ENCODE measurements at regions not wholly inside any gene's neighbourhood (a gene's known extent, or its start where the extent isn't known, plus 50 kb on each side); places are given as distances from the start of the nearest gene placed in this dataset.
"Not testable (repeated sequence)": the region's sequence is repeated elsewhere in the genome, so short reads cannot be mapped to it uniquely, and the experiment has no call there.

DNA sequence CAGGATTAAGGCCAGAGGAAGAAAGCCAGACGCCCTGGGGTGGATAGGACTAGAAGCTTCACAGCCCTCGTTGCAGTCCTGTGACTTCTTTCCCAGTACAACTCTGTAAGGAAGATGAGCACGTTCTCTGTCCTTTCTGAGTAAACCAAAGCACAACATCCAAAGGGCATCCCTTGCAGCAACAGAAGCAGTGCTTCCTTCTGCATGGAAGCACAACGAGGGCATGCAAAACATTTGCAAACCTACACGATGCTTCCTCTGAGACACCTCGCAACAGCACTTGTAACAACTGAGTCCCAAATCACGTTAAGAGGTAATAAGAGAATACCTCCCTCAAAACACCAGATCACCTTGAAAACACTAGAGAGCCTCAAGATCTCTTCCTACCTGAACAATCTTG, 335.7 kb upstream of the RASGEF1B start:
- DNase-seq, result no peak

DNA sequence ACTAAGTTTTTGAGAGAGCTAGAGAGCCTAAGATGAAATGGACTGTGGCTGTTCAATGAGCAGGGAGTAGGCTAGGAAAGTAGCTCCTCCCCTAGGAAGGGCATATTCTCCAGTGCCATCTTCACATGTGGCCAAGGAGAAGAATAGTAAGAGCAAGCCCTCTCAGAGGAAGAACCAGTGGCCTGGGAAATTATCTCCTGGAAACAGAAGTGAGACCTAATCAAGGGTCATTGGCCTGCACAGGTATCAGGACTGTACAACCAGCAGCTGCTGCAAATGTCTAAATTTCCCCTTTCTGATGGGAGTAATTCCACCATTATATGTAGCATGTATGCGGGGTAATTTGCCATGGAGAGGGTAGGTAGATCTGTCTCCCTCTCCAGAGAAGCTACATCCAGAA, 334.8 kb upstream of the RASGEF1B start:
- no peak for DNase-seq

GRCh38 chr4:81804849-81805248, 333.1 kb upstream of the RASGEF1B start:
- DNase-seq, result no peak

DNA sequence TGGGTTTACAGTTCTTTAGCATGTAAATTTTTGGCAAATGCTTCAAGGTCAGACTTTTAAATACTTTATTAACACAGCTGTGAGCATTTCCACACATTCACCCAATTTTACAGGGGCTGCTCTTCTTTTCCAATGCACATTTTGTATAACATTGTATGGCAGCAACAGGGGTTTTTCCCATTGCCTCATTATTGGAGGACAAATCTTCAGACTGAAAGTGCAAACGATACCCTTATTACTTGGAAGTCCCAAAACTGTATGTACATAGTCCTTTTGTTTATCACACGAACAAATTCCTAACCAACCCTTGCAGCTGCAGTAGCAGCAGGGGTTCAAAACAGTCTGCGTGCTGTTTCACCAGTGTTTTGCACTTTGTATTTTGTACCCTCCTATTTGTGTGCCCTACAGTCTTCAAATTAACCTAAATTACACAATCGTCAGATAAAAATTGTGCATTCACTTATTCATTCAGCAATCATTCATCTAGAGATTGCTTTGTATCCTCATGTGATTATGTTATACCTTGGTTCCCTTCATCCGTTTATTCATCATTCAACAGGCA, 330.7 kb upstream of the RASGEF1B start:
- no peak for DNase-seq

- DNase-seq, result no peak
These were observed 327.7 kb upstream of the RASGEF1B start for GRCh38 chr4:81799371-81799770.

- no peak for DNase-seq
These were observed 325.3 kb upstream of the RASGEF1B start for GRCh38 chr4:81796790-81797528.

GRCh38 chr4:81792521-81792920, 320.8 kb upstream of the RASGEF1B start:
- DNase-seq, result no peak

DNA sequence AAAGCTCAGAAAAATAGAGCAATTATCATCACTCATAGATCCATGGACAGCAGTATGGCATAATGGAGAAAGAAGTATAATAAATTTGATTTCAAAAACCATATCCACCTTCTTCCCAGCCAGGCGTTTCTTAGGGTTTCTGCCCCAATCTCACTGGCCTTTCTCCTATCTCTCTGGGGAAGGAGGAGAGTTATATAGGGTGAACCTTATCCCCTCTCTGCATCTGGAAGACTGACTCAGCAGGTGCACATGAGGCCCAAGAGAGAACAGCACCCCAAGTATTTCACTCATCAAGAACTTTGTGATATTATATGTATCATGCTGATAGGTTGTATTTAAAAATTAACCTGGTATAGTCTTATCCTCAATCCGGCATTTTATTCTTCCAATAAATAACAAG, 318.8 kb upstream of the RASGEF1B start:
- no peak for DNase-seq

DNA sequence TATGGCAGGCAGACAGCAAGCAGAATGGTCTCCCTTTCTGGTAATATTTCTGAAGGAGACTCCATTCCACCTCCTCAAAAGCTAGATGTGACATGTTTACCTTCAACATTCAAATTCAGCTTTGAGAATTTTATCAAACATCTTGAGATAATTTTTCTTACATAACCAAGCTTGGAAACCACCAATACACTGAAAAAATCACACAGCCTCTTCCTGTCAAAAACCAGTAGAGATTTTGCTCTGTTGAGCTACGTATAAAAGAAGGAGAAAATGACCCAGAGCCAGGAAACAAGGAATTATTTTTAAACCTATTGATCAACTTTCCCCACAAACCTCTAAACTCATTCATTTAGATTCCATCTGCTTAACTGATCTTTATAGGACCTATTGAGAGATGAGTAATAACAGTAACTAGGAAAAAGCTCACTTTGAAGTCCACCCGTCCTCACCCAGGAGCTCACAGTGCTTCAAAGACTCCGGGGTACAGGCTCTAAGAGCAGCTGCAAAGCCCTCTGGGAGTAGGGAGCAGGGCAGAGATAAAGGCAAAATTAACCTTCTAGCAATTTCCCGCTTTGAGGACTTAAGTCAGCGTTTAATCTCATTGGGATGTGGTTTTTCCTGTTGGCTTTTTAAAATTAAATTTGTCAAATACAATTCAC, 318.2 kb upstream of the RASGEF1B start:
- DNase-seq, result no peak

GRCh38 chr4:81789158-81789557, 317.5 kb upstream of the RASGEF1B start:
- no peak for DNase-seq

- DNase-seq, result no peak
These were observed 315.1 kb upstream of the RASGEF1B start for GRCh38 chr4:81786766-81787165.

- peak; percentile 46 for DNase-seq
These were observed 314.5 kb upstream of the RASGEF1B start for GRCh38 chr4:81786063-81786763.

- no peak for DNase-seq
These were observed 313.6 kb upstream of the RASGEF1B start for GRCh38 chr4:81785338-81785737.

DNA sequence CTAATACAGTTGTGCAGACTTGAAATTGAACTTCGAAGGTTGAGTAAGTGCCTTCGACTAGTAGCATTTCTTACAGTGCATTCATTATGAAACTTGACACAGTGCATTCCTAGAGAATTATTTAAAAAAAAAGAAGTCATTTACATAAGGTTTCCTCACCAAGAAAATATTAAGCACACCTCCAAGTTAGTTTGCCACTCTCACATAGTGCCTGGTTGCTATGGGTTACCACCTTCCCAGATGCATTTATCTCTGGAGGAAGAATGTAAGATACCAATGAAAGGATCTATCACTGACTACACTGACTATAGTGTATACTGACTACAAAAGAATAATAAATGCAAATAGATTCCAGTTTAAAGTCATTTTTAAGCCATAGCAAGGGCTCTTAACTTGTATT, 311.9 kb upstream of the RASGEF1B start:
- no peak for DNase-seq

DNA sequence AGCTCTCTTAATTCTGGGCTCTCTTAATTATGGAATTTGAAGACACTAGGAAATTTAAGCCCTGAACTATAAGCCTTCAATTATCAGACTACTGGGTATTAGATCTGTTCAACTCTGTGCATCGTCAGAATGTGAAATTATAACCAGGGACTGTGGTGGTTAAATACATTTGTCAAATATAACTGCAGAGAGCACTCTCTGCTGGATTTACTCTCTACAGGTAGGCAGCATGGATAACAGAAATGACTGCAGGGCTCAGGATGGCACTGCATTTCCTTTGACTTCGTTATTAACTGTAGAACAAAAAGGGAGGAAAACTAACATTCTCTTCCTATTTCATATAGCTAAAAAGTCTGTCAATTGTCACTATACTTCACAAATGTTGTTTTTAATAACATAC, 310.1 kb upstream of the RASGEF1B start:
- DNase-seq, result no peak

DNA sequence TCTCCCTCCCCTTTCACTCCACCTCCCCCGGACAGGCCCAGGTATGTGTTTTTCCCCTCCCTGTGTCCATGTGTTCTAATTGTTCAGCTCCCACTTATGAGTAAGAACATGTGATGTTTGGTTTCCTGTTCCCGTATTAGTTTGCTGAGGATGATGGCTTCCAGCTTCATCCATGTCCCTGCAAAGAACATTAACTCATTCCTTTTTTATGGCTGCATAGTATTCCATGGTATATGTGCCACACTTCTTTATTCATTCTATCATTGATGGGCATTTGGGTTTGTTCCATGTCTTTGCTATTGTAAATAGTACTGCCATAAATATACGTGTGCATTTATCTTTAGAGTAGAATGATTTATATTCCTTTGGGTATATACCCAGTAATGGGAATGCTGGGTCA, 306.0 kb upstream of the RASGEF1B start:
- not testable (repeated sequence) for DNase-seq

DNA sequence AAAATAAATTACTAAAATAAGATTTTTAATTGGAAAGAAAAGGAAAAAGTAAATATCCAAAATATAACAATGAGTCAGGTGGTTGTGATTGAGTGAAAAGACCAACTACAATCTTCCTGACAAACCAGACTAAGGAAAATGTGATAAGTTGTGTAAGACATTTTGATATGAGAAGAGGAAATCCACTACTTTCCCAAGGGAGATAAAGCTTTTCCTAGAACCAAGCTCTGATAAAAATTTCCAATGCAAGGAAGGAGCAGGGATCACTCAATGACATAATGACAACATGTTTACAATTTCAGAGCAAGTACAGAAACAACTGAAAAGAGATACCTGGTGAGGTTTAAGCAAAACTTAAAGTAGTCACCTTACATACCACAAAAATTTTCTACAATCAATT, 305.1 kb upstream of the RASGEF1B start:
- no peak for DNase-seq

DNA sequence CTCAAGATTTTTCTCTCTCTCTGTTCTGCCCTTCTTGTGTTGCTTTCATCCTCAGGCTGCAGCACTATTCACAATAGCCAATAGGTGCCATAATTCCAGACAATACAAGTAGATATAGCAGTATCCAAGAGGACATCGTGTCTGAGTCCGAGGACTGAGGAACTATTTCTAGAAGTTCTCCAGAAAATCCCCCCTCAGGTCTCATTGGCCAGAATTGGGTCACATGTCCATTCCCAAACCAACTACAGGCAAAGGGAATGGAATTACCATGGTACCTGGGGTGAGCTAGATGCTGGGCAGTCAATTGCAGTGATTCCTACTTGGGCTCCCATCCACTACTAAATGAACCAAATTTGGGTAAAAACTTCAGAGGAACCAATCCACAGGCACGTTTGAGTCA, 301.9 kb upstream of the RASGEF1B start:
- DNase-seq, result no peak

DNA sequence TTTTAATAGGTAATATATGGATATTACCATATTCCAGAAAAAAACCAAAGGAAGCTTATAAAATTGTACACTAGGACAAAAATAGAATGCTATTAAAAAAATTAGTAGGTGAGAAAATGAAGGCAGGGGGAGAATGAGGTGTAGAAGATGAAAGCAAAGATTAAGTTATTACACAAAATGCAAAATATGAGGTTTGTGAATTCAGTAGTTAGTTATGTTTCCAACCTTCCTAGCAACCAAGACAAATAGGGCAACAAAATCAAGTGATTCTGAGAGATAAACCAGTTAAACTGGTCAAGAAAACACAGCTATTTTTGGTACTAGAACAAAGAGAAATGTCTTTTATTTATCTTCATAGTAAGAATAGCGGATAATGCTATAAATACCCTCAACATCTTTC, 300.0 kb upstream of the RASGEF1B start:
- no peak for DNase-seq

DNA sequence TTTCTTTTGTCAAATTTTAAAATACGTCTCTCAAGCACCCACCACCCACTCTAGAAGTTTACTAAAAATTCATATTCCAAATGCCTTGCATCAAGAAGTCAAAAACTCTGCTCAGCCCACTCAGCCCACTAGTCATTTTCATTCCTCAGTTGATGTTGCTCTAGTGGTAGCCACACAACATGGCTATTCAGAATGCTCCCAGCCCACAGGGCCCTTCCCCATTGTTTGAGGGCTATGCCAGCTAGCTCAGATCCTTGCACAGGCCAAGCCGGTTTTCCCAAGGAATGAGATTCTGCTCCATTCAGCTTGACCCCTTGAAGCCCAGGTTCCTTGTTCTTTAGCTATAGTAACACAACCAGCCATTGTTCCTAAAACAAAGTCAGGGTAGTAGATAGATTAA, 297.5 kb upstream of the RASGEF1B start:
- DNase-seq, result no peak

GRCh38 chr4:81758574-81759264, 287.0 kb upstream of the RASGEF1B start:
- no peak for DNase-seq

DNA sequence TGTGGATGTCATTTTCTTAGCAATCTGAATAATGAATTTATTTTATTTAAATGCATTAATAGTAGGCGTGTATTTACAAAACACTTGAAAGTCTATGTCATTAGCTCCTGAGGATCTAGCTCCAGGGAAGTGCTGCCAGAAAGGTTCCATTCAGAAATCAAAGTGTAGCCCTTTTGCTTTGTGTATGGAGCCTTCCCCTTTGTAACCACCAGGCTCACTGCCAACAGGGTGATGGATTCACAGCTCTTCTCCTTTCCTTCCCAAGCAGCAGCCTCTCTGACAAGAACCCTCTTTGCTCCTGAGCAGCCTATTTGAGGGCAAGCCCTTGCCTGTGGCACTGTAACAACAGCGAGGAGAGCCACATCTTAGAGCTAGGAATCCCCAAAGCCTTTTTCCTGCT, 286.0 kb upstream of the RASGEF1B start:
- DNase-seq, result no peak

- no peak for DNase-seq
These were observed 285.3 kb upstream of the RASGEF1B start for GRCh38 chr4:81756973-81757372.
